HG03280 (cell line): ENCODE measurements at regions not wholly inside any gene's neighbourhood (a gene's known extent, or its start where the extent isn't known, plus 50 kb on each side); places are given as distances from the start of the nearest gene placed in this dataset.
"Not testable (repeated sequence)": the region's sequence is repeated elsewhere in the genome, so short reads cannot be mapped to it uniquely, and the experiment has no call there.

ENCODE experiments used
- ATAC-seq: cut with Tn5 transposase; IDR thresholded peaks from one replicate; pipeline ENCODE4 v1.9.1; 2021; ENCODE audit warnings: mild to moderate bottlenecking, moderate library complexity; ENCODE audit not compliant: unreplicated experiment

- no peak for ATAC-seq
Observed at GRCh38 chr5:34550247-34550646, 105.9 kb upstream of the RAI14 start.

GRCh38 chr5:34550964-34551363, 105.2 kb upstream of the RAI14 start:
- ATAC-seq = no peak

GRCh38 chr5:34551911-34552433, 104.2 kb upstream of the RAI14 start:
- ATAC-seq = no peak

DNA sequence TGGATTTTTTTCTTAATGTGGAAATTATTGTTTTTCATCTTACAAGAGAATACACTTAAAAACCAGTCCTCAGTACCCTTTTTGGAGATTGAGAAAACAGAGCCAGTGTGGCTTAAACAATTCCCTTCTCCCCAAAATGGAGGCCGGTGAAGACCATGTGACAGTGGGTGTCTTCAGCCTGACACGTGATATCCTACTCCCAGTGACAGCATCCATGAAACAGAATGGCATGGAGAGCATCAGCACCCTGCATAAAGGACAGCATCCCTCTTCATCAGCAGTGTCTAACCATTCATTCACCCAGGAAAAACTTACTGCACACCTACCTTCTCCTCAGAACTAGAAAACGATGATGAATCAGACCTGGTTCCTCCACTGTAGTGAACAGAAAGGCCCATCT, 103.4 kb upstream of the RAI14 start:
- ATAC-seq = no peak

- no peak for ATAC-seq
Observed at GRCh38 chr5:34553581-34553980, 102.5 kb upstream of the RAI14 start.

DNA sequence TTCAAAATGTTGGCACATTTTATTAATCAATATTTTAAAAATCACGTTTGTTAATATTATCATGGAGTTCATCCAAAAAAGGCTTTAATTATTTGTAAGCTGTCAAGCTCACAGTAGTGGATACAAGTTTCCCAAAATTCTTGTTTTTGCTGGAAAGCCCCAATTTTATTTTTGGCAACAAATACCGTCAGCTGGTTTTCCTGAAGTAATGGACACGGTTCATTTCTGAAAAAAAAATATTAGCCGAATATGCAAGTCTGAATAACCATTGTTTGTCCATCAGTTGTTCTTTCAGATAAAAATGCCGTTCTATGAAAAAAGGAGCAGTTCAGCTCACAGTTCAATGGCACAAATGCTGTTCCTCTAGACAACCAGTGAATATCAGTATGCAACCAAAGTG, 101.5 kb upstream of the RAI14 start:
- ATAC-seq = no peak

DNA sequence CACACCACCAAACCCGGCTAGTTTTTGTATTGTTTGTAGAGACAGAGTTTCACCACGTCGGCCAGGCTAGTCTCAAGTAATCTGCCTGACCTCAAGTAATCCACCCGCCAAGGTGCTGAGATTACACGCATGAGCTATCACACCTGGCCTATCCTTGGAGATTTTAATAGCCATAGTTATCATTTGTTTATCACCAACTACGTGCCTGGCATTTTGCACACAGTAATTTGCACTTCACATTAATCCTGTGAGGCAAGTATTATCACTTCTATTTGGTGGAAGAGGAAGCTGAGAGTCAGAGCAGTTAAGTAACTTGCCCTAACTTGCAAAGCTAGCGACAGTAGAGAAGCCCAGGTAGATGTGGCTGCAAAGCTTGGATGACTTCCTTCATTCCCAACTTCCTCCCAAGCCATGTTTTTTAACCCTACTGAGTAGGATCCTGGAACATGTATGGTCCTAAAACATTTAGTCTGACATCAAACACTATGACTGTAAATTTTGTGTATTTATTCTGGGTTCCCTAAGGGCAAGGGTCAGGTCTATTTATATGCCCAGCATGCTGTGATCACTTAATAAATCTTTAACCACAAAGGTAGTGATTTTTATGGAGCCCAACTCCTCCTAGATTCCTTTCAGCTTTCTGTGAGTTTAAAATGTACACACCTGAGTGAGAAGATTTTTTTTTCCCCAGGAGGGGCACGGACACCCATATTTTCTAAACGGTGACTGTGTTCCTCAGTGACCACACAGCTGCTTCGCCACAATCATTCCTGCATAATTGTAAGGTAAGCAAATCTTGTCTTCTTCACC, 100.2 kb upstream of the RAI14 start:
- no peak for ATAC-seq

DNA sequence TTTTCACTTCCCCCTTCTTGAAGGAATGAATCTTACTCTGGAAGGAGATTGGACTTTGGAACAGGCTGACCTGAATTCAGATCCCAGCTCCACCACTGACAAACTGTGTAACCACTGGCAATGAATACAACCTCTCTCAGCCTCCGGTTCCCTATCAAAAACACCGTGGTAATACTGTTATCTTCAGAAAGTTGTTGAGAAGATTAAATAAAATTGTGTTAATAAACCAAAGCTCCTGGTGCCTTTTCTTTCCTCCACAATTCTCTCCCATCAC, 99.7 kb upstream of the RAI14 start:
- no peak for ATAC-seq

DNA sequence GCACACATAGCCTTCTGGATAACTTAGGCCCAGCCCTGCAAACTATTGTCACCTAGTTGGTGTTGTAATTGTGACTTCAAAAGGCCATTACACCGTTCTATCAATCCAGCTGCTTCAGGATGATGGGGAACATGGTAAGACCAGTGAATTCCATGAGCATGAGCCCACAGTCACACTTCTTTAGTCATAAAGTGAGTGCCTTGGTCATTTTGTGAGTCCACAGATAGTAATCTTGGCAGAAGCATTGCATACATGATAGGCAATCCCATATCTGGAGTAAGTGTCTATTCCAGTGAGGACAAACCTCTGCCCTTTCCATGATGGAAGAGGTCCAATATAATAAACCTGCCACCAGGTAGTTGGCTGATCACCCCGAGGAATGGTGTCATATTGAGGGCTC, 94.5 kb upstream of the RAI14 start:
- ATAC-seq = not testable (repeated sequence)

GRCh38 chr5:34562791-34563190, 93.3 kb upstream of the RAI14 start:
- ATAC-seq = no peak

DNA sequence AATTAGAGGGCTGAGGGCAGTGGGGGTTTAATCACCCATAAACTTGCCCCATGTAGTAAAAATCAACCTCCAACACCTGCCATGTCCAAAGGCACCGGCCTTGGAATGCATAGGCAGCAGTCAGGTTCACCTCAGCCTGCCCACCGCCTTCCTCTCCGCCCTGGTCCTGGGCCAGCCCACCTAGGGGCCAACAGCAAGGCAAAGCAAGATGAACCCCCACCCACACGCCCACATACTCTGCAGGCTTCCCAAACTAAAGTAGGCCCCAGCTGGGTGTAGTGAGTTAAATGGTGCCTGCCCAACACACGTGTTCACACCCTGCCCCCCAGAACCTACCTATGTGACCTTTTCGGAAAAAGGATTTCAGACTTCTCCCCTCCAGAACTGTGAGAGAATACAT, 92.9 kb upstream of the RAI14 start:
- no peak for ATAC-seq

- ATAC-seq = no peak
Observed at GRCh38 chr5:34563931-34564709, 92.0 kb upstream of the RAI14 start.

- ATAC-seq = no peak
Observed at GRCh38 chr5:34564710-34565235, 91.4 kb upstream of the RAI14 start.

DNA sequence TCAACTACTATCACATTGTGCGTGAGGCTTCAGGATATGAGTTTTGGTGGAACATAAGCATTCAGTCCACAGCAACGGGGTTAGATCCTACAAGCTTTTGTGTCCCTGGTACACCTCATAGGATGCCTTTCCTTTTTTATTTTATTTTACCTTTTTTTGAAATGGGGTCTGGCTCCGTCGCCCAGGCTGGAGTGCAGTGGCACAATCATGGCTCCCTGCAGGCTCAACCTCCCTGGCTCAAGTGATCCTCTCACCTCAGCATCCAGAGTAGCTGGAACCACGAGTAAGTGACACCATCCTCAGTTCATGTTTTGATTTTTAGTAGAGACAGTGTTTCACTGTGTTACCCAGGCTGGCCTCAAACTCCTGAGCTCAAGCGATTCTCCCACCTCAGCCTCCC, 86.0 kb upstream of the RAI14 start:
- ATAC-seq = no peak

DNA sequence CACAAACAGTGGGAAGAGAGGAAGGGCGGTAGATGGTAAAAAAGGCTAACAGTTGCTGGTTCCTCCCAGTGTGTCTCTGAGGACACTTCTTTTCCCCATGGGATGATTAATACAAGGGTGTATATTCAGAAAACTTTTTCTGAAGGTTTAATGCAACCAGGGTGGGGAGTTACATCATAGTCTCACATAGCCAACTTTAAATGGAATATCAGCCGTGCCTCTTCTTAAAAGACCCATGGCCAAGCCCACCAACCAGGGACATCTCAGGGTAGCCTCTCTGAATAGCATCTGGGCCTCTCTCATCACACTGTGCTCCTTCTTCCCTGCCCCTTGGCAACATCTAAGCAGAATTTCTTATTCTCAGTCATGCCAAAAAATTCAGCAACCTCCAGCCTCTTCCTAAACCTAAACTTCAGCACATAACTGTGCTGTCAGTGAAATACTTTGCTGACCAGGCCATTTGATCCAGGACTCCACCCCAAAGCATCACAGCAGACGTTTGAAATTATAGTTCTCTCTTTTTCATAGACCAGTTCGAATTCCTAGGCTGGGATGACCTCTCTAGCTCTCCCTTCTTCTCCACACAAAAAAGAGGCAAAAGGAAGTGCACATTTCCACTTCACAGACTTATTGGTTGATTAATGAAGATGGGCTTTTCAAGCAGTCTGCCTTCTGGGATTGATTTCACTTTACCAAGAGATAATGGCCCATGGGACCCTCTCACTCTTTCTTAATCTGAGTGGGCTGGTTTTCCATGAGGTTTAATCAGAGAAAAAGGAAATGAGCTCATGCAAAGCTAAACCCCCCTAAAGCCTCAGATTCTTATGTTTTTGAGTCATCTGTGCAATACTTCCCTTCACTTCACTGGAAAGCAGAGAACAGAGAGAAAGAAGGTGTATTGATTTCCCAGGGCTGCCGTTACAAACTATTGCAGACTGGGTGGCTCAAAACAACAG, 85.1 kb upstream of the RAI14 start:
- ATAC-seq = no peak

GRCh38 chr5:34571677-34572041, 84.5 kb upstream of the RAI14 start:
- ATAC-seq = no peak

DNA sequence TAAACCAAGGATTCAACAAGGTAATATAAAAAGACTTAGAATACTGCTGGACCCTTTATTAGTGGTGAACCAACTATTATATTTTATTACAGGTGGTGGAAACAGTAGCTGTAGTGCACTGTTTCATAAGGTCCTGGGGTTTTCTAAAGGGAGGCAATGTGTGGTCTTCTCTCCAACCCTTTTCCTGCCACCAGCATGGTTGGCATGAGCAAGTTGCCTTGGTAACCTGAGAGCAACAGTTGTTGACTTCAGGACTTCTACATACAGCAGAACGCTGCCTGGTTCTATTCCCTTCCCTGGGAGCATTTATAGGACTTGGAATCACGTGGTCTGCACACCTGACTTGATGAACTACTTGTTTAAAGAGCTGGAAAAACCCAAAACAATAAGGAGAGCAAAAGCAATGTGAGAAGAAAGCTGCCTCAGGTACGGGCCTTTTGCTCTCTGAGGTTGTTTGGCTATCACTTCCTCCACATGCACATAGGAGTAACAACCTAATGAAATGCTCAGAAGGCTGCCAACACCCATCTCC, 81.1 kb upstream of the RAI14 start:
- no peak for ATAC-seq

GRCh38 chr5:34576891-34577666, 79.0 kb upstream of the RAI14 start:
- ATAC-seq = no peak

DNA sequence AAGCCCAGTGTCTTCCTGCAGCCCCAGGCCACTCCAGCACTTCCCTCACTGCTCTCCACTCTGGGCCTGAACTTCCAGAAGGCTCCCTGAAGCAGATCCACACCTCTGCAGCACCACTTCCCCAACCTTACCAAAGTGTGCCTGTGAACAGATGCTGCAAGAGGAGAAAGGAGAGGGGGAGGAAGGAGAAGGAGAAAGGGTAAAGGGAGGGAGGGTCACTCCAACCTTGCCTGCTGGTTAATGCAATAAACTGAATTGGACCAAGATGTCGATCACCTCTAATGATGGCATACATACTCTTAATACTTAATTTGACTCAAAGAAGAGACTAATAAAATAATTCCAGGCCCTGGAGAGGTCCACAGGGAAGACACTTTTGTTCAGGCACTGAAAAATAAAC, 77.2 kb upstream of the RAI14 start:
- no peak for ATAC-seq

- ATAC-seq = no peak
Observed at GRCh38 chr5:34580983-34581382, 75.1 kb upstream of the RAI14 start.
